ENCODE measurements at regions not wholly inside any gene's neighbourhood (a gene's known extent, or its start where the extent isn't known, plus 50 kb on each side); places are given as distances from the start of the nearest gene placed in this dataset.

- TF ChIP-seq CTCF (IDR thresholded peaks at IDR 0.05), result no peak
- no peak for TF ChIP-seq POLR2A (IDR thresholded peaks at IDR 0.05)
- no peak for TF ChIP-seq EP300 (IDR thresholded peaks at IDR 0.05)
- H3K27ac ChIP-seq, result no peak overlapping the region
- no peaks in the 10 kb centered on the region for H3K36me3 ChIP-seq
- no peaks in the 10 kb centered on the region for H3K4me1 ChIP-seq (ENCODE audit: insufficient read depth)
- H3K4me3 ChIP-seq, result no peak overlapping the region
- no peaks in the 10 kb centered on the region for H3K27me3 ChIP-seq
- H3K9me3 ChIP-seq, result no peaks in the 10 kb centered on the region
- intact Hi-C loops (cut with DNase I), result no loop called here
- DNase-seq, result no peak
Measured at GRCh38 chr10:108598831-108599230, 1324.5 kb downstream of the XPNPEP1 start.

- DNase-seq, result no peak
- no peaks in the 10 kb centered on the region for H3K27me3 ChIP-seq
- no peak overlapping the region for H3K4me3 ChIP-seq
- H3K9me3 ChIP-seq, result no peaks in the 10 kb centered on the region
- no peaks in the 10 kb centered on the region for H3K36me3 ChIP-seq
- H3K27ac ChIP-seq, result no peak overlapping the region
- TF ChIP-seq CTCF (IDR thresholded peaks at IDR 0.05) (no peak), POLR2A (IDR thresholded peaks at IDR 0.05) (no peak), EP300 (IDR thresholded peaks at IDR 0.05) (no peak)
- no peaks in the 10 kb centered on the region for H3K4me1 ChIP-seq (ENCODE audit: insufficient read depth)
- 5 to 36% (median 19%) methylated on average over 1 of the region's 1 CpG for WGBS, 3 donors
- intact Hi-C loops (cut with DNase I), result no loop called here
Measured at GRCh38 chr10:108598320-108598695, 1325.0 kb downstream of the XPNPEP1 start.

GRCh38 chr10:108597657-108598319, 1325.5 kb downstream of the XPNPEP1 start:
- no peak overlapping the region for H3K4me3 ChIP-seq
- no peaks in the 10 kb centered on the region for H3K27me3 ChIP-seq
- H3K4me1 ChIP-seq (ENCODE audit: insufficient read depth), result no peaks in the 10 kb centered on the region
- H3K36me3 ChIP-seq, result no peaks in the 10 kb centered on the region
- TF ChIP-seq CTCF (IDR thresholded peaks at IDR 0.05) (no peak), POLR2A (IDR thresholded peaks at IDR 0.05) (no peak), EP300 (IDR thresholded peaks at IDR 0.05) (no peak)
- no peak for DNase-seq
- no peak overlapping the region for H3K27ac ChIP-seq
- intact Hi-C loops (cut with DNase I), result no loop called here
- H3K9me3 ChIP-seq, result no peaks in the 10 kb centered on the region
- 60 to 66% (median 62%) methylated on average over 2 of the region's 2 CpGs for WGBS, 3 donors

GRCh38 chr10:108597031-108597430, 1326.3 kb downstream of the XPNPEP1 start:
- no peaks in the 10 kb centered on the region for H3K36me3 ChIP-seq
- 65 to 89% (median 81%) methylated on average over 6 of the region's 6 CpGs for WGBS, 3 donors
- no peak overlapping the region for H3K4me3 ChIP-seq
- DNase-seq, result no peak
- H3K4me1 ChIP-seq (ENCODE audit: insufficient read depth), result no peaks in the 10 kb centered on the region
- TF ChIP-seq POLR2A (IDR thresholded peaks at IDR 0.05), result no peak
- no peak for TF ChIP-seq EP300 (IDR thresholded peaks at IDR 0.05)
- TF ChIP-seq CTCF (IDR thresholded peaks at IDR 0.05), result no peak
- intact Hi-C loops (cut with DNase I), result no loop called here
- no peaks in the 10 kb centered on the region for H3K27me3 ChIP-seq
- no peak overlapping the region for H3K27ac ChIP-seq
- no peaks in the 10 kb centered on the region for H3K9me3 ChIP-seq

Measured in ovary (tissue), 7 donors.